Stimulated activated naive CD8-positive, alpha-beta T cell treated with anti-CD3 and anti-CD28 coated beads, Interleukin-15, amount 100 ng/mL, for 72 hours (primary cell): ENCODE measurements at regions not wholly inside any gene's neighbourhood (a gene's known extent, or its start where the extent isn't known, plus 50 kb on each side); places are given as distances from the start of the nearest gene placed in this dataset.
A peak's percentile ranks its signal among the peaks of the same experiment; 100 is the strongest.
"Not testable (repeated sequence)": the region's sequence is repeated elsewhere in the genome, so short reads cannot be mapped to it uniquely, and the experiment has no call there.

Experiments used
- ATAC-seq: fragments of 150-1000 bp; cut with Tn5 transposase; 2 replicates; pipeline ENCODE4 v1.10.0; 2021; ENCODE audit warnings: mild to moderate bottlenecking, moderate library complexity
- DNase-seq, 2 donors: peaks; one replicate each; pipeline ENCODE4 v3.0.0; 2021 to 2022
- H3K27ac Mint-ChIP-seq, 2 donors: one replicate each; pipeline ENCODE4 v1.8.0; 2022; ENCODE audit warnings: mild to moderate bottlenecking in 2 of 2, mixed read lengths in 2 of 2, moderate library complexity in 2 of 2
- H3K27me3 Mint-ChIP-seq: one replicate; pipeline ENCODE4 v1.8.0; 2022; ENCODE audit warnings: mixed read lengths
- H3K4me1 Mint-ChIP-seq: one replicate; pipeline ENCODE4 v1.8.0; 2022; ENCODE audit warnings: mild to moderate bottlenecking, mixed read lengths
- H3K4me3 Mint-ChIP-seq, 2 donors: one replicate each; pipeline ENCODE4 v1.8.0; 2022; ENCODE audit warnings: mild to moderate bottlenecking in 2 of 2, mixed read lengths in 2 of 2, moderate library complexity in 1 of 2
- H3K9me3 Mint-ChIP-seq, 2 donors: one replicate each; pipeline ENCODE4 v1.8.0; 2022; ENCODE audit warnings: mixed read lengths in 2 of 2

- no peak for ATAC-seq
- peaks cover 4 to 7% of the 10 kb centered on the region in 2 donors for H3K9me3 Mint-ChIP-seq
- H3K27ac Mint-ChIP-seq = no peak overlapping the region
- DNase-seq = no peak
- peaks cover 6% of the 10 kb centered on the region for H3K27me3 Mint-ChIP-seq
- no peaks in the 10 kb centered on the region for H3K4me1 Mint-ChIP-seq
- no peak overlapping the region for H3K4me3 Mint-ChIP-seq
These were observed 72.1 kb upstream of the RASSF8 start for GRCh38 chr12:25886396-25886795.

GRCh38 chr12:25887367-25887766 lies 71.1 kb upstream of the RASSF8 start:
- no peaks in the 10 kb centered on the region for H3K27me3 Mint-ChIP-seq
- H3K4me1 Mint-ChIP-seq = no peaks in the 10 kb centered on the region
- H3K9me3 Mint-ChIP-seq = peaks cover 0 to 8% of the 10 kb centered on the region in 2 donors
- no peak overlapping the region for H3K27ac Mint-ChIP-seq
- no peak overlapping the region for H3K4me3 Mint-ChIP-seq
- DNase-seq (no peak), ATAC-seq (no peak)

GRCh38 chr12:25889185-25889584 lies 69.3 kb upstream of the RASSF8 start:
- peaks cover 0 to 8% of the 10 kb centered on the region in 2 donors for H3K9me3 Mint-ChIP-seq
- H3K4me3 Mint-ChIP-seq = no peak overlapping the region
- H3K27ac Mint-ChIP-seq = no peak overlapping the region
- ATAC-seq = no peak
- H3K27me3 Mint-ChIP-seq = no peaks in the 10 kb centered on the region
- no peaks in the 10 kb centered on the region for H3K4me1 Mint-ChIP-seq
- no peak for DNase-seq

- ATAC-seq = not testable (repeated sequence)
These were observed 67.4 kb upstream of the RASSF8 start for GRCh38 chr12:25891095-25891494.

GRCh38 chr12:25894759-25895158 lies 63.7 kb upstream of the RASSF8 start:
- Mint-ChIP-seq H3K4me1 (no peaks in the 10 kb centered on the region), H3K4me3 (no peak overlapping the region), H3K27ac (no peak overlapping the region), H3K9me3 (peaks cover 0 to 8% of the 10 kb centered on the region in 2 donors), H3K27me3 (no peaks in the 10 kb centered on the region)
- ATAC-seq = no peak
- no peak for DNase-seq

More at GRCh38 chr12:25891095-25891494, 67.4 kb upstream of the RASSF8 start:
- not testable (repeated sequence) for H3K4me3 Mint-ChIP-seq, H3K4me1 Mint-ChIP-seq, H3K27me3 Mint-ChIP-seq, DNase-seq, H3K27ac Mint-ChIP-seq, H3K9me3 Mint-ChIP-seq

GRCh38 chr12:25896981-25897380 lies 61.5 kb upstream of the RASSF8 start:
- H3K4me1 Mint-ChIP-seq = no peaks in the 10 kb centered on the region

GRCh38 chr12:25903603-25904245 lies 54.8 kb upstream of the RASSF8 start:
- ATAC-seq = no peak
- H3K27ac Mint-ChIP-seq = no peak overlapping the region

More at GRCh38 chr12:25896981-25897380, 61.5 kb upstream of the RASSF8 start:
- Mint-ChIP-seq H3K27ac (no peak overlapping the region), H3K4me3 (no peak overlapping the region), H3K27me3 (no peaks in the 10 kb centered on the region), H3K9me3 (no peaks in the 10 kb centered on the region)
- ATAC-seq = no peak
- DNase-seq = no peak

GRCh38 chr12:25904442-25904841 lies 54.0 kb upstream of the RASSF8 start:
- H3K9me3 Mint-ChIP-seq = no peaks in the 10 kb centered on the region
- DNase-seq (no peak), ATAC-seq (no peak)
- H3K4me3 Mint-ChIP-seq = no peak overlapping the region
- peaks cover 2% of the 10 kb centered on the region for H3K27me3 Mint-ChIP-seq
- H3K4me1 Mint-ChIP-seq = no peaks in the 10 kb centered on the region
- H3K27ac Mint-ChIP-seq = peak overlapping the region in 1 of 2 donors; percentile 24

More at GRCh38 chr12:25903603-25904245, 54.8 kb upstream of the RASSF8 start:
- H3K4me1 Mint-ChIP-seq = no peaks in the 10 kb centered on the region
- H3K27me3 Mint-ChIP-seq = no peaks in the 10 kb centered on the region
- H3K9me3 Mint-ChIP-seq = no peaks in the 10 kb centered on the region
- no peak for DNase-seq
- H3K4me3 Mint-ChIP-seq = no peak overlapping the region

- DNase-seq (no peak), ATAC-seq (no peak)
- H3K4me3 Mint-ChIP-seq = no peak overlapping the region
- no peaks in the 10 kb centered on the region for H3K9me3 Mint-ChIP-seq
- H3K4me1 Mint-ChIP-seq = no peaks in the 10 kb centered on the region
- H3K27ac Mint-ChIP-seq = no peak overlapping the region
- H3K27me3 Mint-ChIP-seq = peaks cover 18% of the 10 kb centered on the region
These were observed 51.7 kb upstream of the RASSF8 start for GRCh38 chr12:25906651-25907340.
